Mesothelial cell of epicardium (in vitro differentiated cells): ENCODE measurements at regions not wholly inside any gene's neighbourhood (a gene's known extent, or its start where the extent isn't known, plus 50 kb on each side); places are given as distances from the start of the nearest gene placed in this dataset.

Source experiments
- DNase-seq, 2 experiments: peaks; one replicate each; pipeline ENCODE4 v3.0.0; 2021; ENCODE audit warnings: low spot score in 2 of 2; ENCODE audit not compliant: unreplicated experiment in 2 of 2
- H3K27ac Mint-ChIP-seq: 2 replicates; pipeline ENCODE4 v1.8.0; 2021; ENCODE audit warnings: mixed read lengths
- H3K27me3 Mint-ChIP-seq: 2 replicates; pipeline ENCODE4 v1.8.0; 2021; ENCODE audit warnings: low read depth, mixed read lengths
- H3K36me3 Mint-ChIP-seq: 2 replicates; pipeline ENCODE4 v1.8.0; 2021; ENCODE audit warnings: mixed read lengths
- H3K4me1 Mint-ChIP-seq: 2 replicates; pipeline ENCODE4 v1.8.0; 2021; ENCODE audit warnings: mixed read lengths
- H3K4me3 Mint-ChIP-seq: 2 replicates; pipeline ENCODE4 v1.8.0; 2021; ENCODE audit warnings: mild to moderate bottlenecking, moderate library complexity, mixed read lengths
- H3K9me3 Mint-ChIP-seq: 2 replicates; pipeline ENCODE4 v1.8.0; 2021; ENCODE audit warnings: mixed read lengths
- CTCF ChIP-seq: fragments of 200-600 bp; sonication (generic); IDR thresholded peaks from one replicate; pipeline ENCODE4 v1.5.0; 2021; ENCODE audit warnings: antibody characterized with exemption; ENCODE audit not compliant: unreplicated experiment

- H3K9me3 Mint-ChIP-seq, result no peaks in the 10 kb centered on the region
- H3K36me3 Mint-ChIP-seq, result no peaks in the 10 kb centered on the region
- no peaks in the 10 kb centered on the region for H3K27me3 Mint-ChIP-seq
- DNase-seq, result no peak
- H3K4me3 Mint-ChIP-seq, result no peak overlapping the region
- no peak for TF ChIP-seq CTCF
- H3K4me1 Mint-ChIP-seq, result peaks cover 6% of the 10 kb centered on the region
- no peak overlapping the region for H3K27ac Mint-ChIP-seq
These were observed 208.4 kb upstream of the ZNF521 start for GRCh38 chr18:25560369-25560768.

- H3K36me3 Mint-ChIP-seq, result no peaks in the 10 kb centered on the region
- peaks cover 6% of the 10 kb centered on the region for H3K4me1 Mint-ChIP-seq
- H3K4me3 Mint-ChIP-seq, result no peak overlapping the region
- no peaks in the 10 kb centered on the region for H3K27me3 Mint-ChIP-seq
- no peak for DNase-seq
- no peak for TF ChIP-seq CTCF
- H3K27ac Mint-ChIP-seq, result peak overlapping the region; percentile 7
- peaks cover 1% of the 10 kb centered on the region for H3K9me3 Mint-ChIP-seq
These were observed 205.0 kb upstream of the ZNF521 start for GRCh38 chr18:25557011-25557410.

- no peaks in the 10 kb centered on the region for H3K27me3 Mint-ChIP-seq
- H3K36me3 Mint-ChIP-seq, result no peaks in the 10 kb centered on the region
- no peak for DNase-seq
- H3K4me3 Mint-ChIP-seq, result no peak overlapping the region
- peaks cover 6% of the 10 kb centered on the region for H3K4me1 Mint-ChIP-seq
- peaks cover 10% of the 10 kb centered on the region for H3K9me3 Mint-ChIP-seq
- TF ChIP-seq CTCF, result no peak
- no peak overlapping the region for H3K27ac Mint-ChIP-seq
These were observed 201.8 kb upstream of the ZNF521 start for GRCh38 chr18:25553631-25554263.

GRCh38 chr18:25544546-25545287, 192.8 kb upstream of the ZNF521 start:
- Mint-ChIP-seq H3K9me3 (peaks cover 28% of the 10 kb centered on the region), H3K36me3 (no peaks in the 10 kb centered on the region), H3K4me1 (no peaks in the 10 kb centered on the region), H3K4me3 (no peak overlapping the region), H3K27me3 (no peaks in the 10 kb centered on the region), H3K27ac (no peak overlapping the region)
- TF ChIP-seq CTCF, result no peak
- no peak for DNase-seq

- no peak for TF ChIP-seq CTCF
- Mint-ChIP-seq H3K4me1 (no peaks in the 10 kb centered on the region), H3K27me3 (no peaks in the 10 kb centered on the region), H3K9me3 (peaks cover 5% of the 10 kb centered on the region), H3K27ac (no peak overlapping the region), H3K4me3 (no peak overlapping the region), H3K36me3 (no peaks in the 10 kb centered on the region)
- DNase-seq, result no peak
These were observed 186.4 kb upstream of the ZNF521 start for GRCh38 chr18:25538175-25538922.
